H9 (cell line): ENCODE measurements at regions not wholly inside any gene's neighbourhood (a gene's known extent, or its start where the extent isn't known, plus 50 kb on each side); places are given as distances from the start of the nearest gene placed in this dataset.
A peak's percentile ranks its signal among the peaks of the same experiment; 100 is the strongest.

Source experiments
- DNase-seq: peaks from one replicate; pipeline ENCODE4 v3.0.0-alpha.2; 2017
- H2AFZ ChIP-seq: one replicate; pipeline ENCODE4 v1.6.1; 2013; ENCODE audit warnings: mild to moderate bottlenecking, low read length, control low read depth, moderate library complexity
- H2AK5ac ChIP-seq: 2 replicates; pipeline ENCODE4 v1.6.1; 2013; ENCODE audit warnings: low read length, control low read depth, mixed read lengths; ENCODE audit not compliant: insufficient read length
- H2BK120ac ChIP-seq: one replicate; pipeline ENCODE4 v1.6.1; 2013; ENCODE audit warnings: low read depth, mild to moderate bottlenecking, low read length, control low read depth, inconsistent platforms; ENCODE audit not compliant: poor library complexity, severe bottlenecking
- H2BK12ac ChIP-seq: 2 replicates; pipeline ENCODE4 v1.6.1; 2013; ENCODE audit warnings: low read length, control low read depth, mixed read lengths, low read depth; ENCODE audit not compliant: insufficient read length
- H2BK15ac ChIP-seq: 2 replicates; pipeline ENCODE4 v1.6.1; 2013; ENCODE audit warnings: low read depth, low read length, control low read depth
- H2BK20ac ChIP-seq: one replicate; pipeline ENCODE4 v1.6.1; 2013; ENCODE audit warnings: low read depth, mild to moderate bottlenecking, low read length, control low read depth, inconsistent platforms; ENCODE audit not compliant: poor library complexity, severe bottlenecking
- H2BK5ac ChIP-seq: 2 replicates; pipeline ENCODE4 v1.6.1; 2013; ENCODE audit warnings: low read length, control low read depth, mixed read lengths; ENCODE audit not compliant: insufficient read length
- H3K14ac ChIP-seq: 2 replicates; pipeline ENCODE4 v1.6.1; 2013; ENCODE audit warnings: low read length, control low read depth; ENCODE audit not compliant: insufficient read depth
- H3K18ac ChIP-seq: 2 replicates; pipeline ENCODE4 v1.6.1; 2013; ENCODE audit warnings: low read depth, mild to moderate bottlenecking, mixed read lengths, low read length, control low read depth; ENCODE audit not compliant: insufficient read length
- H3K23ac ChIP-seq: 2 replicates; pipeline ENCODE4 v1.6.1; 2013; ENCODE audit warnings: low read length, control low read depth, mixed read lengths, low read depth; ENCODE audit not compliant: insufficient read length
- H3K23me2 ChIP-seq: 2 replicates; pipeline ENCODE4 v1.6.1; 2013; ENCODE audit warnings: low read depth, mild to moderate bottlenecking, mixed read lengths, low read length, control low read depth; ENCODE audit not compliant: insufficient read length, poor library complexity, severe bottlenecking
- H3K27ac ChIP-seq: 2 replicates; pipeline ENCODE4 v1.5.1; 2013; ENCODE audit warnings: low read length, control low read depth, mixed read lengths, low read depth; ENCODE audit not compliant: insufficient read length
- H3K27me3 ChIP-seq: 2 replicates; pipeline ENCODE4 v1.6.1; 2013; ENCODE audit warnings: low read length, control low read depth, inconsistent platforms; ENCODE audit not compliant: insufficient read depth
- H3K4ac ChIP-seq: 2 replicates; pipeline ENCODE4 v1.6.1; 2013; ENCODE audit warnings: low read depth, mild to moderate bottlenecking, control low read depth, inconsistent platforms, low read length, moderate library complexity
- H3K4me1 ChIP-seq: 2 replicates; pipeline ENCODE4 v1.6.1; 2013; ENCODE audit warnings: low read length, control low read depth, inconsistent platforms; ENCODE audit not compliant: insufficient read depth
- H3K4me2 ChIP-seq: 2 replicates; pipeline ENCODE4 v1.6.1; 2013; ENCODE audit warnings: low read length, control low read depth, mixed read lengths; ENCODE audit not compliant: insufficient read length, insufficient read depth
- H3K56ac ChIP-seq: 2 replicates; pipeline ENCODE4 v1.6.1; 2013; ENCODE audit warnings: low read depth, mild to moderate bottlenecking, mixed read lengths, low read length, control low read depth; ENCODE audit not compliant: insufficient read length
- H3K79me1 ChIP-seq: 2 replicates; pipeline ENCODE4 v1.6.1; 2013; ENCODE audit warnings: low read depth, mild to moderate bottlenecking, moderate library complexity, low read length, control low read depth, inconsistent platforms; ENCODE audit not compliant: insufficient read depth, poor library complexity, severe bottlenecking
- H3K79me2 ChIP-seq: 2 replicates; pipeline ENCODE4 v1.6.1; 2013; ENCODE audit warnings: low read length, control low read depth, inconsistent platforms; ENCODE audit not compliant: insufficient read depth
- H3K9ac ChIP-seq: 2 replicates; pipeline ENCODE4 v1.6.1; 2013; ENCODE audit warnings: low read length, control low read depth, mixed read lengths; ENCODE audit not compliant: insufficient read length; ENCODE audit errors: extremely low read depth
- H3K9me3 ChIP-seq: one replicate; pipeline ENCODE4 v1.6.1; 2013; ENCODE audit warnings: low read depth, low read length, inconsistent platforms; ENCODE audit not compliant: control insufficient read depth
- H3T11ph ChIP-seq: one replicate; pipeline ENCODE4 v1.6.1; 2013; ENCODE audit warnings: mild to moderate bottlenecking, low read length, control low read depth, inconsistent platforms
- H4K20me1 ChIP-seq: one replicate; pipeline ENCODE4 v1.6.1; 2013; ENCODE audit not compliant: control insufficient read depth, insufficient read length, insufficient read depth
- H4K5ac ChIP-seq: 2 replicates; pipeline ENCODE4 v1.6.1; 2013; ENCODE audit warnings: low read depth, mild to moderate bottlenecking, mixed read lengths, low read length, control low read depth; ENCODE audit not compliant: insufficient read length
- H4K8ac ChIP-seq: replicated peaks from 2 replicates; pipeline ENCODE4 v1.6.1; 2013; ENCODE audit warnings: low read length, control low read depth, mixed read lengths, low read depth; ENCODE audit not compliant: insufficient read length
- H4K91ac ChIP-seq: 2 replicates; pipeline ENCODE4 v1.6.1; 2013; ENCODE audit warnings: low read depth, mild to moderate bottlenecking, moderate library complexity, mixed read lengths, low read length, control low read depth; ENCODE audit not compliant: insufficient read length
- H3K27ac Mint-ChIP-seq, 3 experiments: 2 replicates in 2 of 3; 3 replicates in 1 of 3; pipeline ENCODE4 v1.8.0; 2020 to 2021; ENCODE audit warnings: mixed read lengths in 3 of 3, mild to moderate bottlenecking in 1 of 3, moderate library complexity in 1 of 3
- H3K27me3 Mint-ChIP-seq: 2 replicates; pipeline ENCODE4 v1.8.0; 2021; ENCODE audit warnings: low read depth, mild to moderate bottlenecking, moderate library complexity, mixed read lengths
- H3K36me3 Mint-ChIP-seq, 3 experiments: 2 replicates in 2 of 3; 3 replicates in 1 of 3; pipeline ENCODE4 v1.8.0; 2020 to 2021; ENCODE audit warnings: low read depth in 3 of 3, mixed read lengths in 3 of 3; ENCODE audit not compliant: insufficient read depth in 1 of 3
- H3K4me1 Mint-ChIP-seq, 2 experiments: 2 replicates each; pipeline ENCODE4 v1.8.0; 2020; ENCODE audit warnings: mixed read lengths in 2 of 2
- H3K4me3 Mint-ChIP-seq, 2 experiments: 2 replicates in 1 of 2; 3 replicates in 1 of 2; pipeline ENCODE4 v1.8.0; 2020 to 2021; ENCODE audit warnings: mild to moderate bottlenecking in 2 of 2, mixed read lengths in 2 of 2, moderate library complexity in 1 of 2
- H3K9me3 Mint-ChIP-seq, 2 experiments: 2 replicates in 1 of 2; 3 replicates in 1 of 2; pipeline ENCODE4 v1.8.0; 2020; ENCODE audit warnings: mild to moderate bottlenecking in 2 of 2, mixed read lengths in 2 of 2, moderate library complexity in 1 of 2
- WGBS: extraction: QIAGEN DNeasy Blood & Tissue Kit; methylation state at CpG from one replicate; pipeline ENCODE4 v1.1.7; 2013; ENCODE audit warnings: missing lambda C conversion rate, low lambda C conversion rate, mixed read lengths; ENCODE audit not compliant: insufficient read length; ENCODE audit errors: extremely low coverage; 5-methylcytosine and 5-hydroxymethylcytosine counted together
- TF ChIP-seq, protein P1 (sequence below): fragments of 200-600 bp; sonication (generic); conservative IDR thresholded peaks from 3 replicates; pipeline ENCODE4 v1.8.0; 2021; ENCODE audit warnings: antibody characterized with exemption, mild to moderate bottlenecking

DNA sequence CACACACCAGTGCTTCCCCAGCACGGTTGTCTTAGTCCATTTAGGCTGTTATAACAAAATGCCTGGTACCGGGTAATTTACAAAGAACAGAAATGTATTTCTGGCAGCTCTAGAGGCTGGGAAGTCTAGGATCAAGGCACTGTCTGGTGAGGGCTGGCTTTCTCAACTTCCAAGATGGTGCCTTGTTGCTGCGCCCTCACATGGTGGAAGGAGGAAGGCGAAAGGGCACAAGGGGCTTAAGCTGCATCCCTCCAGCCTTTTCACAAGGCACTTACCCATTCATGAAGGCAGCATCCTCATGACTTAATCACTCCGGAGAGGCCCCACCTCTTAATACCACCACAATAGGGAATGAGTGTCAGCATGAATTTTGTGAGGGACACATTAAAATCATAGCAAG lies 155.5 kb downstream of the SLC15A5 start:
- H2BK120ac ChIP-seq, result no peak overlapping the region
- H2BK5ac ChIP-seq, result no peak overlapping the region
- Mint-ChIP-seq H3K27me3 (no peaks in the 10 kb centered on the region), H3K9me3 (peaks cover 0 to 2% of the 10 kb centered on the region in 2 experiments; a peak in 2 of 5 replicates), H3K27ac (no peak overlapping the region; a peak in 1 of 7 replicates), H3K4me3 (no peak overlapping the region), H3K4me1 (peaks cover 8 to 9% of the 10 kb centered on the region in 2 experiments), H3K36me3 (no peaks in the 10 kb centered on the region)
- no peaks in the 10 kb centered on the region for H3K9me3 ChIP-seq
- no peak overlapping the region for H3K23ac ChIP-seq
- H3K79me1 ChIP-seq, result no peaks in the 10 kb centered on the region
- H2BK12ac ChIP-seq, result no peak overlapping the region
- no peaks in the 10 kb centered on the region for H3K23me2 ChIP-seq
- no peak overlapping the region for H3K27ac ChIP-seq
- H2BK15ac ChIP-seq, result no peak overlapping the region
- WGBS, result no CpG with 5 or more reads among the region's 5 CpGs
- no peaks in the 10 kb centered on the region for H4K20me1 ChIP-seq
- no peak overlapping the region for H4K5ac ChIP-seq
- H3K4me1 ChIP-seq, result peaks cover 4% of the 10 kb centered on the region; the same call in 1 of the 2 replicates
- no peak overlapping the region for H4K91ac ChIP-seq
- H2AK5ac ChIP-seq, result no peak overlapping the region
- no peak overlapping the region for H3K18ac ChIP-seq
- TF ChIP-seq, protein P1, sequence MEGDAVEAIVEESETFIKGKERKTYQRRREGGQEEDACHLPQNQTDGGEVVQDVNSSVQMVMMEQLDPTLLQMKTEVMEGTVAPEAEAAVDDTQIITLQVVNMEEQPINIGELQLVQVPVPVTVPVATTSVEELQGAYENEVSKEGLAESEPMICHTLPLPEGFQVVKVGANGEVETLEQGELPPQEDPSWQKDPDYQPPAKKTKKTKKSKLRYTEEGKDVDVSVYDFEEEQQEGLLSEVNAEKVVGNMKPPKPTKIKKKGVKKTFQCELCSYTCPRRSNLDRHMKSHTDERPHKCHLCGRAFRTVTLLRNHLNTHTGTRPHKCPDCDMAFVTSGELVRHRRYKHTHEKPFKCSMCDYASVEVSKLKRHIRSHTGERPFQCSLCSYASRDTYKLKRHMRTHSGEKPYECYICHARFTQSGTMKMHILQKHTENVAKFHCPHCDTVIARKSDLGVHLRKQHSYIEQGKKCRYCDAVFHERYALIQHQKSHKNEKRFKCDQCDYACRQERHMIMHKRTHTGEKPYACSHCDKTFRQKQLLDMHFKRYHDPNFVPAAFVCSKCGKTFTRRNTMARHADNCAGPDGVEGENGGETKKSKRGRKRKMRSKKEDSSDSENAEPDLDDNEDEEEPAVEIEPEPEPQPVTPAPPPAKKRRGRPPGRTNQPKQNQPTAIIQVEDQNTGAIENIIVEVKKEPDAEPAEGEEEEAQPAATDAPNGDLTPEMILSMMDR, result peak; percentile 62
- peak; percentile 75 for DNase-seq
- no peak overlapping the region for H2AFZ ChIP-seq
- no peak overlapping the region for H2BK20ac ChIP-seq
- no peak overlapping the region for H3K14ac ChIP-seq
- H3K27me3 ChIP-seq, result no peaks in the 10 kb centered on the region
- H3T11ph ChIP-seq, result no peak overlapping the region
- no peak overlapping the region for H3K56ac ChIP-seq
- H3K4ac ChIP-seq, result no peak overlapping the region
- H4K8ac ChIP-seq, result no peak overlapping the region
- H3K4me2 ChIP-seq, result no peak overlapping the region
- H3K79me2 ChIP-seq, result no peaks in the 10 kb centered on the region
- H3K9ac ChIP-seq, result no peak overlapping the region
